ENCODE measurements at regions not wholly inside any gene's neighbourhood (a gene's known extent, or its start where the extent isn't known, plus 50 kb on each side); places are given as distances from the start of the nearest gene placed in this dataset.
"Not testable (repeated sequence)": the region's sequence is repeated elsewhere in the genome, so short reads cannot be mapped to it uniquely, and the experiment has no call there.

DNA sequence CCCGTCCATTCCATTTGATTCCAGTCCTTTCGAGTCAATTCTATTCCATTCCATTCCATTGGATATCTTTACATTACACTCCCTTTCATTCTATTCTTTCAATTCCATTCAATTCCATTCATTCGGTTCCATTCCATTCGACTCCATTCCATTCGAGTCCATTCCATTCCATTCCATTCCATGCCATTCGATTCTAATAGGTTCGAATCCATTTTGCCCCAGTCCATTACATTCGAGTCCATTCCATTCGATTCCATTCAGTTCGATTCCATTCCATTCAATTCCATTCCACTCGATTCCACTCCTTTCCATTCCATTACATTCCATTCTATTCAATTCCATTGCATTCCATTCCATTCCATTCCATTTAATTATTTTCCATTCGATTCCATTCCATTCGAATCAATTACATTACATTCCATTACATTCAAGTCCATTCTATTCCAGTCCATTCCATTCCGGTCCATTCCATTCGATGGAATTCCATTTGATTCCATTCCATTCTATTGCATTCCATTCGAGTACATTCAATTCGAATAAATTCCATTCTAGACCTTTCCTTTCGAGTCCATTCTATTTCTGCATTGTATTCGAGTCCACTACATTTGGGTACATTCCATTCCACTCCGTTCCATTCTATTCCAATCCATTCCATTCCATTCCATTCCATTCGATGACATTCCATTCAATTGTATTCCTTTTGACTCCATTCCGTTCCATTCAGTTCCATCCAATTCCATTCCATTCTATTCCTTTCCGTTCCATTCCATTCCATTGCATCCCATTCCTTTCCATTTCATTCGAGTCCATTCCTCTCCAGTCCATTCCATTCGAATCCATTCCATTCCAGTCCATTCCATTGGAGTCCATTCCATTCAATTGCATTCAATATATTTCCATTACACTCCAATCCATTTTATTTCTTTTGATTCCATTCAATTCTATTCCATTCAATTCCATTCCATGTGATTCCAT lies 2604.8 kb upstream of the TPTE start:
- Histone ChIP-seq H3K27me3 (ENCODE audit: insufficient read depth, low read length) (no peaks in the 10 kb centered on the region), H3K9me3 (ENCODE audit: low read depth, low read length) (peaks cover 20% of the 10 kb centered on the region), H3K4me3 (ENCODE audit: insufficient read depth, low read length) (no peak overlapping the region), H2AFZ (ENCODE audit: low read length) (no peak overlapping the region), H3K4me1 (ENCODE audit: insufficient read depth, low read length) (no peaks in the 10 kb centered on the region), H3K36me3 (ENCODE audit: insufficient read depth, low read length) (no peaks in the 10 kb centered on the region), H4K20me1 (ENCODE audit: insufficient read depth, low read length) (no peaks in the 10 kb centered on the region), H3K4me2 (ENCODE audit: insufficient read depth, low read length) (no peak overlapping the region), H3K27ac (ENCODE audit: low read depth, low read length) (no peak overlapping the region), H3K79me2 (ENCODE audit: insufficient read depth, low read length) (no peaks in the 10 kb centered on the region)
- DNase-seq (ENCODE audit: insufficient read length, low spot score, missing footprints) = no peak
- TF ChIP-seq, protein P1, sequence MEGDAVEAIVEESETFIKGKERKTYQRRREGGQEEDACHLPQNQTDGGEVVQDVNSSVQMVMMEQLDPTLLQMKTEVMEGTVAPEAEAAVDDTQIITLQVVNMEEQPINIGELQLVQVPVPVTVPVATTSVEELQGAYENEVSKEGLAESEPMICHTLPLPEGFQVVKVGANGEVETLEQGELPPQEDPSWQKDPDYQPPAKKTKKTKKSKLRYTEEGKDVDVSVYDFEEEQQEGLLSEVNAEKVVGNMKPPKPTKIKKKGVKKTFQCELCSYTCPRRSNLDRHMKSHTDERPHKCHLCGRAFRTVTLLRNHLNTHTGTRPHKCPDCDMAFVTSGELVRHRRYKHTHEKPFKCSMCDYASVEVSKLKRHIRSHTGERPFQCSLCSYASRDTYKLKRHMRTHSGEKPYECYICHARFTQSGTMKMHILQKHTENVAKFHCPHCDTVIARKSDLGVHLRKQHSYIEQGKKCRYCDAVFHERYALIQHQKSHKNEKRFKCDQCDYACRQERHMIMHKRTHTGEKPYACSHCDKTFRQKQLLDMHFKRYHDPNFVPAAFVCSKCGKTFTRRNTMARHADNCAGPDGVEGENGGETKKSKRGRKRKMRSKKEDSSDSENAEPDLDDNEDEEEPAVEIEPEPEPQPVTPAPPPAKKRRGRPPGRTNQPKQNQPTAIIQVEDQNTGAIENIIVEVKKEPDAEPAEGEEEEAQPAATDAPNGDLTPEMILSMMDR (IDR thresholded peaks at IDR 0.05; ENCODE audit: extremely low read depth, low read depth, low read length) = no peak

DNA sequence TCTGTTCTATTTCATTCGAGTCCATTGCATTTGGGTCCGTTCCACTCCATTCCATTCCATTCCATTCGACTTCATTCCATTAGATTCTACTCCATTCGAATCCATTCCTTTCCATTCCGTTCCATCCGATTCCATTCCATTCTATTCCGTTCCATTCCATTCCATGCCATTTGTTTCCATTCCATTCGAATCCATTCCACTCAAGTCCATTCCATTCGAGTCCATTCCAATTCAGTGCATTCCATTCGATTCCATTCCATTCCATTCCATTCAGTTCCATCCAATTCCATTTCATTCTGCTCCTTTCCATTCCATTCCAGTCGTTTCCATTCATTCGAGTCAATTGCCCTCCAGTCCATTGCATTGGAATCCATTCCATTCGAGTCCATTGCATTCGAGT lies 2603.7 kb upstream of the TPTE start:
- Histone ChIP-seq H3K4me2 (ENCODE audit: insufficient read depth, low read length) (no peak overlapping the region), H3K4me3 (ENCODE audit: insufficient read depth, low read length) (no peak overlapping the region), H3K27me3 (ENCODE audit: insufficient read depth, low read length) (no peaks in the 10 kb centered on the region), H3K9me3 (ENCODE audit: low read depth, low read length) (peaks cover 30% of the 10 kb centered on the region), H3K79me2 (ENCODE audit: insufficient read depth, low read length) (no peaks in the 10 kb centered on the region), H3K27ac (ENCODE audit: low read depth, low read length) (no peak overlapping the region), H3K36me3 (ENCODE audit: insufficient read depth, low read length) (no peaks in the 10 kb centered on the region), H4K20me1 (ENCODE audit: insufficient read depth, low read length) (no peaks in the 10 kb centered on the region), H3K4me1 (ENCODE audit: insufficient read depth, low read length) (no peaks in the 10 kb centered on the region), H2AFZ (ENCODE audit: low read length) (no peak overlapping the region)
- TF ChIP-seq, protein P1 (IDR thresholded peaks at IDR 0.05; ENCODE audit: extremely low read depth, low read depth, low read length) = no peak
- DNase-seq (ENCODE audit: insufficient read length, low spot score, missing footprints) = no peak

DNA sequence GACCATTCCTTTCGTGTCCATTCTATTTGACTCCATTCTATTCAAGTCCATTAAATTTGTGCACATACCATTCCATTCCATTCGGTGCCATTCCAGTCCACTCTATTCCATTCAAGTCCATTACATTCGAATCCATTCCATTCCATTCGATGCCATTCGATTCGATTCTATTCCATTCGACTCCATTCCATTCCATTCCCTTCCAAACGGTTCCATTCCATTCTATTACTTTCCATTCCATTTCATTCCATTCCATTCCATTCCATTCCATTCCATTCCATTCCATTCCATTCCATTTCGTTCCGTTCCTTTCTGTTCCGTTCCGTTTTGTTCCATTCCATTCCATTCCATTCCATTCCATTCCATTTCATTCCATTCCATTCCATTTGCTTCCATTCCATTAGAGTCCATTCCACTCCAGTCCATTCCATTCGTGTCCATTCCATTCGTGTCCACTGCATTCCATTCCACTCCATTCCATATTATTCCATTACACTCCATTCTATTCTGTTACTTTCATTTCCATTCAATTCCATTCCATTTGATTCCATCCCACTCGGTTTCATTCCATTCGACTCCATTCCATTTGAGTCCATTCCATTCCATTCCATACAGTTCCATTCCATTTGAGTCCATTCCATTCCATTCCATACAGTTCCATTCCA lies 2595.3 kb upstream of the TPTE start:
- not testable (repeated sequence) for H3K4me3 ChIP-seq (ENCODE audit: insufficient read depth, low read length); H4K20me1 ChIP-seq (ENCODE audit: insufficient read depth, low read length); H3K4me2 ChIP-seq (ENCODE audit: insufficient read depth, low read length); H3K4me1 ChIP-seq (ENCODE audit: insufficient read depth, low read length); DNase-seq (ENCODE audit: insufficient read length, low spot score, missing footprints); H3K79me2 ChIP-seq (ENCODE audit: insufficient read depth, low read length); H3K36me3 ChIP-seq (ENCODE audit: insufficient read depth, low read length); H3K27ac ChIP-seq (ENCODE audit: low read depth, low read length); H3K27me3 ChIP-seq (ENCODE audit: insufficient read depth, low read length); H2AFZ ChIP-seq (ENCODE audit: low read length)
- H3K9me3 ChIP-seq (ENCODE audit: low read depth, low read length) = peaks cover 64% of the 10 kb centered on the region

DNA sequence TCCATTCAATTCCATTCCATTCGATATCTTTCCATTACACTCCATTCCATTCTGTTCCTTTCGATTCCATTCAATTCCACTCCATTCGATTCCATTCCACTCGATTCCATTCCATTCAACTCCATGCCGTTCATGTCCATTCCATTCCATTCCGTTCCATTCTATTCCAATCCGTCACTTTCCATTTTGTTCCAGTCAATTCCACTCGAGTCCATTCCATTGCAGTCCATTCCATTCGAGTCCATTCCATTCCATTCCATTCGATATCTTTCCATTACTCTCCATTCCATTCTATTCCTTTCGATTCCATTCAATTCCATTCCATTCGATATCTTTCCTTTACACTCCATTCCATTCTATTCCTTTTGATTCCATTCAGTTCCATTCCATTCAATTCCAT lies 2592.9 kb upstream of the TPTE start:
- peaks cover 63% of the 10 kb centered on the region for H3K9me3 ChIP-seq (ENCODE audit: low read depth, low read length)

DNA sequence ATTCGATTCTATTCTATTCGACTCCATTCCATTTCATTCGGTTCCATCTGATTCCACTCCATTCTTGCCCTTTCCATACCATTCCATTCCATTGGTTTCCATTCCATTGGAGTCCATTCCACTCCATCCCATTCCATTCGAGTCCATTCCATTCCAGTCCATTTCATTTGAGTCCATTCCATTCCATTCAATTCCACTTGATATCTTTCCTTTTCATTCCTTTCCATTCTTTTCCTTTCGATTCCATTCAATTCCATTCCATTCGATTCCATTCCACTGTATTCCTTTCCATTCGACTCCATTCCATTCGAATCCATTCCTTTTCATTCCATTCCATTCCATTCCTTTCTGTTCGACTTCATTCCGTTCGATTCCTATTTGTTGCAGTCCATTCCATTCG lies 2591.8 kb upstream of the TPTE start:
- DNase-seq (ENCODE audit: insufficient read length, low spot score, missing footprints); H3K27me3 ChIP-seq (ENCODE audit: insufficient read depth, low read length); H3K27ac ChIP-seq (ENCODE audit: low read depth, low read length); H3K4me3 ChIP-seq (ENCODE audit: insufficient read depth, low read length); H3K36me3 ChIP-seq (ENCODE audit: insufficient read depth, low read length); H4K20me1 ChIP-seq (ENCODE audit: insufficient read depth, low read length); H2AFZ ChIP-seq (ENCODE audit: low read length); H3K4me2 ChIP-seq (ENCODE audit: insufficient read depth, low read length); H3K79me2 ChIP-seq (ENCODE audit: insufficient read depth, low read length); H3K4me1 ChIP-seq (ENCODE audit: insufficient read depth, low read length): not testable (repeated sequence)
- peaks cover 59% of the 10 kb centered on the region for H3K9me3 ChIP-seq (ENCODE audit: low read depth, low read length)

More for the DNA sequence above, 2592.9 kb upstream of the TPTE start:
- H3K27ac ChIP-seq (ENCODE audit: low read depth, low read length); H3K79me2 ChIP-seq (ENCODE audit: insufficient read depth, low read length); H3K4me3 ChIP-seq (ENCODE audit: insufficient read depth, low read length); H3K4me2 ChIP-seq (ENCODE audit: insufficient read depth, low read length); H3K27me3 ChIP-seq (ENCODE audit: insufficient read depth, low read length); H3K4me1 ChIP-seq (ENCODE audit: insufficient read depth, low read length); H4K20me1 ChIP-seq (ENCODE audit: insufficient read depth, low read length); DNase-seq (ENCODE audit: insufficient read length, low spot score, missing footprints); H3K36me3 ChIP-seq (ENCODE audit: insufficient read depth, low read length); H2AFZ ChIP-seq (ENCODE audit: low read length): not testable (repeated sequence)

DNA sequence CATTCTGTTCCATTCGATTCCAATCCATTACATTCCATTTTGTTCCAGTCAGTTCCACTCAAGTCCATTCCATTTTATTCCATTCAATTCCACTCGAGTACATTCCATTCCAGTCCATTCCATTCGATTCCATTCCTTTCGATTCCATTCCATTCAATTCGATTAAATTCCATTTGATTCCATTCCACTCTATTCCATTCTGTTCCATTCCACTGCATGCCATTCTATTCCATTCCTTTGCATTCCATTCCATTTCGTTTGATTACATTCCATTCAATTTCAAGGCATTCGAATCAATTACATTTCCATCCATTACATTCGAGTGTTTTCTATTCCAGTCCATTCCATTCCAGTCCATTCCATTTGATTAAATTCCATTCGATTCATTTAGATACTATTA lies 2590.9 kb upstream of the TPTE start:
- H3K9me3 ChIP-seq (ENCODE audit: low read depth, low read length) = peaks cover 58% of the 10 kb centered on the region
- H4K20me1 ChIP-seq (ENCODE audit: insufficient read depth, low read length); H3K4me3 ChIP-seq (ENCODE audit: insufficient read depth, low read length): not testable (repeated sequence)

DNA sequence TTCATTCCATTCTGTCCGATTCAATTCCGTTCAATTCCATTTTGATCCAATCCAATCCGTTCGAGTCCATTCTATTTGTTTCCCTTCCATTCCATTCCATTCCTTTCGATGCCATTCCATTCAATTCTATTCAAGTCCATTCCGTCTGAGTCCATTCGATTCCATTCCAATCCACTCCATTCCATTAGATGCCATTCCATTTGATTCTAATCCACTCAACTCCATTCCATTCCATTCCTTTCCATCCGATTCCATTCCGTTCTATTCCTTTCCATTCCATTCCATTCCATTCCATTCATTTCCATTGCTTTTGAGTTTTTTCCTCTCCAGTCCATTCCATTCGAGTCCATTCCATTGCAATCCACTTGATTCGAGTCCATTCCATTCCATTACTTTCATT lies 2589.3 kb upstream of the TPTE start:
- not testable (repeated sequence) for H3K27me3 ChIP-seq (ENCODE audit: insufficient read depth, low read length); H3K27ac ChIP-seq (ENCODE audit: low read depth, low read length); H3K4me3 ChIP-seq (ENCODE audit: insufficient read depth, low read length); H3K36me3 ChIP-seq (ENCODE audit: insufficient read depth, low read length); H3K4me1 ChIP-seq (ENCODE audit: insufficient read depth, low read length); H3K79me2 ChIP-seq (ENCODE audit: insufficient read depth, low read length); H3K4me2 ChIP-seq (ENCODE audit: insufficient read depth, low read length); H4K20me1 ChIP-seq (ENCODE audit: insufficient read depth, low read length); DNase-seq (ENCODE audit: insufficient read length, low spot score, missing footprints); H2AFZ ChIP-seq (ENCODE audit: low read length)
- H3K9me3 ChIP-seq (ENCODE audit: low read depth, low read length) = peaks cover 56% of the 10 kb centered on the region

More for the DNA sequence above, 2590.9 kb upstream of the TPTE start:
- not testable (repeated sequence) for H3K4me1 ChIP-seq (ENCODE audit: insufficient read depth, low read length); H3K79me2 ChIP-seq (ENCODE audit: insufficient read depth, low read length); H3K27me3 ChIP-seq (ENCODE audit: insufficient read depth, low read length); H3K36me3 ChIP-seq (ENCODE audit: insufficient read depth, low read length); DNase-seq (ENCODE audit: insufficient read length, low spot score, missing footprints); H3K4me2 ChIP-seq (ENCODE audit: insufficient read depth, low read length); H2AFZ ChIP-seq (ENCODE audit: low read length); H3K27ac ChIP-seq (ENCODE audit: low read depth, low read length)
